Immature natural killer cell (primary cell): ENCODE measurements at regions not wholly inside any gene's neighbourhood (a gene's known extent, or its start where the extent isn't known, plus 50 kb on each side); places are given as distances from the start of the nearest gene placed in this dataset.
"Not testable (repeated sequence)": the region's sequence is repeated elsewhere in the genome, so short reads cannot be mapped to it uniquely, and the experiment has no call there.

ENCODE experiments used
- DNase-seq, 3 donors: peaks; one replicate each; pipeline ENCODE4 v3.0.0; 2022; ENCODE audit warnings: mixed read lengths in 1 of 3
- H3K27ac Mint-ChIP-seq, 6 donors: one replicate each; pipeline ENCODE4 v1.8.0; 2020; ENCODE audit warnings: mixed read lengths in 6 of 6, mild to moderate bottlenecking in 5 of 6, inconsistent platforms in 4 of 6, moderate library complexity in 3 of 6
- H3K27me3 Mint-ChIP-seq, 3 donors: one replicate each; pipeline ENCODE4 v1.8.0; 2020 to 2021; ENCODE audit warnings: low read depth in 3 of 3, mild to moderate bottlenecking in 3 of 3, mixed read lengths in 3 of 3, moderate library complexity in 3 of 3, inconsistent platforms in 1 of 3
- H3K36me3 Mint-ChIP-seq, 3 donors: one replicate each; pipeline ENCODE4 v1.8.0; 2020; ENCODE audit warnings: mixed read lengths in 3 of 3, inconsistent platforms in 2 of 3, mild to moderate bottlenecking in 2 of 3
- H3K4me1 Mint-ChIP-seq, 2 donors: one replicate each; pipeline ENCODE4 v1.8.0; 2020; ENCODE audit warnings: inconsistent platforms in 2 of 2, mild to moderate bottlenecking in 2 of 2, mixed read lengths in 2 of 2, moderate library complexity in 1 of 2
- H3K4me3 Mint-ChIP-seq, 5 donors: one replicate each; pipeline ENCODE4 v1.8.0; 2020; ENCODE audit warnings: mild to moderate bottlenecking in 5 of 5, mixed read lengths in 5 of 5, inconsistent platforms in 3 of 5, moderate library complexity in 3 of 5
- H3K9me3 Mint-ChIP-seq, 6 donors: one replicate each; pipeline ENCODE4 v1.8.0; 2020; ENCODE audit warnings: mild to moderate bottlenecking in 6 of 6, mixed read lengths in 6 of 6, inconsistent platforms in 4 of 6, moderate library complexity in 3 of 6

- peaks cover 0 to 4% (median 2%) of the 10 kb centered on the region in 3 donors for H3K27me3 Mint-ChIP-seq
- no peak overlapping the region for H3K4me3 Mint-ChIP-seq
- DNase-seq, result no peak
- H3K4me1 Mint-ChIP-seq, result no peaks in the 10 kb centered on the region
- peaks cover 8 to 40% (median 22%) of the 10 kb centered on the region in 6 donors for H3K9me3 Mint-ChIP-seq
- no peak overlapping the region for H3K27ac Mint-ChIP-seq
- H3K36me3 Mint-ChIP-seq, result peaks cover 0 to 4% (median 0%) of the 10 kb centered on the region in 3 donors
These were observed 557.3 kb upstream of the SEMA6A start for GRCh38 chr5:117131876-117132275.

GRCh38 chr5:117131048-117131679, 556.5 kb upstream of the SEMA6A start:
- no peak overlapping the region for H3K27ac Mint-ChIP-seq
- DNase-seq, result no peak
- H3K4me1 Mint-ChIP-seq, result no peaks in the 10 kb centered on the region

GRCh38 chr5:117118499-117118898, 543.9 kb upstream of the SEMA6A start:
- no peaks in the 10 kb centered on the region for H3K4me1 Mint-ChIP-seq
- peaks cover 6 to 34% (median 12%) of the 10 kb centered on the region in 6 donors for H3K9me3 Mint-ChIP-seq

More at GRCh38 chr5:117131048-117131679, 556.5 kb upstream of the SEMA6A start:
- H3K27me3 Mint-ChIP-seq, result peaks cover 0 to 4% (median 2%) of the 10 kb centered on the region in 3 donors
- H3K9me3 Mint-ChIP-seq, result peaks cover 8 to 41% (median 19%) of the 10 kb centered on the region in 6 donors
- H3K4me3 Mint-ChIP-seq, result no peak overlapping the region
- peaks cover 0 to 4% (median 0%) of the 10 kb centered on the region in 3 donors for H3K36me3 Mint-ChIP-seq

GRCh38 chr5:117117314-117117713, 542.7 kb upstream of the SEMA6A start:
- not testable (repeated sequence) for DNase-seq

More at GRCh38 chr5:117118499-117118898, 543.9 kb upstream of the SEMA6A start:
- no peaks in the 10 kb centered on the region for H3K36me3 Mint-ChIP-seq
- no peak overlapping the region for H3K27ac Mint-ChIP-seq
- DNase-seq, result no peak
- peaks cover 0 to 3% (median 2%) of the 10 kb centered on the region in 3 donors for H3K27me3 Mint-ChIP-seq
- no peak overlapping the region for H3K4me3 Mint-ChIP-seq

GRCh38 chr5:117110548-117110947, 535.9 kb upstream of the SEMA6A start:
- peaks cover 0 to 2% (median 0%) of the 10 kb centered on the region in 3 donors for H3K27me3 Mint-ChIP-seq
- peaks cover 6 to 22% (median 11%) of the 10 kb centered on the region in 6 donors for H3K9me3 Mint-ChIP-seq
- H3K4me3 Mint-ChIP-seq, result no peak overlapping the region
- no peaks in the 10 kb centered on the region for H3K4me1 Mint-ChIP-seq
- no peak overlapping the region for H3K27ac Mint-ChIP-seq
- H3K36me3 Mint-ChIP-seq, result no peaks in the 10 kb centered on the region
- no peak for DNase-seq

More at GRCh38 chr5:117117314-117117713, 542.7 kb upstream of the SEMA6A start:
- not testable (repeated sequence) for H3K27me3 Mint-ChIP-seq, H3K36me3 Mint-ChIP-seq, H3K4me1 Mint-ChIP-seq, H3K4me3 Mint-ChIP-seq, H3K27ac Mint-ChIP-seq
- H3K9me3 Mint-ChIP-seq, result peaks cover 6 to 31% (median 12%) of the 10 kb centered on the region in 6 donors

GRCh38 chr5:117107859-117108258, 533.2 kb upstream of the SEMA6A start:
- Mint-ChIP-seq H3K36me3 (no peaks in the 10 kb centered on the region), H3K27me3 (peaks cover 0 to 1% (median 0%) of the 10 kb centered on the region in 3 donors)

GRCh38 chr5:117103703-117104102, 529.1 kb upstream of the SEMA6A start:
- no peak for DNase-seq
- Mint-ChIP-seq H3K9me3 (peaks cover 0 to 14% (median 6%) of the 10 kb centered on the region in 6 donors), H3K4me1 (no peaks in the 10 kb centered on the region), H3K27ac (no peak overlapping the region), H3K36me3 (no peaks in the 10 kb centered on the region), H3K4me3 (no peak overlapping the region), H3K27me3 (peaks cover 0 to 1% (median 0%) of the 10 kb centered on the region in 3 donors)

More at GRCh38 chr5:117107859-117108258, 533.2 kb upstream of the SEMA6A start:
- no peak overlapping the region for H3K4me3 Mint-ChIP-seq
- H3K27ac Mint-ChIP-seq, result no peak overlapping the region
- peaks cover 3 to 25% (median 7%) of the 10 kb centered on the region in 6 donors for H3K9me3 Mint-ChIP-seq
- no peaks in the 10 kb centered on the region for H3K4me1 Mint-ChIP-seq
- DNase-seq, result no peak

GRCh38 chr5:117102591-117102990, 528.0 kb upstream of the SEMA6A start:
- Mint-ChIP-seq H3K9me3 (peaks cover 0 to 13% (median 6%) of the 10 kb centered on the region in 6 donors), H3K36me3 (no peaks in the 10 kb centered on the region), H3K27ac (no peak overlapping the region), H3K4me3 (no peak overlapping the region), H3K27me3 (peaks cover 0 to 1% (median 0%) of the 10 kb centered on the region in 3 donors), H3K4me1 (no peaks in the 10 kb centered on the region)
- DNase-seq, result no peak

- H3K36me3 Mint-ChIP-seq, result no peaks in the 10 kb centered on the region
- no peak overlapping the region for H3K27ac Mint-ChIP-seq
- H3K4me1 Mint-ChIP-seq, result no peaks in the 10 kb centered on the region
- peaks cover 0 to 1% (median 0%) of the 10 kb centered on the region in 3 donors for H3K27me3 Mint-ChIP-seq
- no peak overlapping the region for H3K4me3 Mint-ChIP-seq
- H3K9me3 Mint-ChIP-seq, result peaks cover 0 to 19% (median 6%) of the 10 kb centered on the region in 6 donors
- no peak for DNase-seq
These were observed 525.6 kb upstream of the SEMA6A start for GRCh38 chr5:117100176-117100575.

GRCh38 chr5:117098094-117098493, 523.5 kb upstream of the SEMA6A start:
- Mint-ChIP-seq H3K27ac (no peak overlapping the region), H3K4me3 (no peak overlapping the region), H3K27me3 (no peaks in the 10 kb centered on the region)

GRCh38 chr5:117095346-117096332, 521.0 kb upstream of the SEMA6A start:
- Mint-ChIP-seq H3K4me3 (no peak overlapping the region), H3K27ac (no peak overlapping the region), H3K36me3 (peaks cover 0 to 4% (median 0%) of the 10 kb centered on the region in 3 donors), H3K4me1 (no peaks in the 10 kb centered on the region), H3K27me3 (no peaks in the 10 kb centered on the region), H3K9me3 (peaks cover 0 to 20% (median 8%) of the 10 kb centered on the region in 6 donors)
- no peak for DNase-seq

More at GRCh38 chr5:117098094-117098493, 523.5 kb upstream of the SEMA6A start:
- no peak for DNase-seq
- Mint-ChIP-seq H3K4me1 (no peaks in the 10 kb centered on the region), H3K36me3 (peaks cover 0 to 4% (median 0%) of the 10 kb centered on the region in 3 donors), H3K9me3 (peaks cover 0 to 22% (median 11%) of the 10 kb centered on the region in 6 donors)

GRCh38 chr5:117094114-117094815, 519.6 kb upstream of the SEMA6A start:
- DNase-seq, result no peak
- no peak overlapping the region for H3K4me3 Mint-ChIP-seq
- peaks cover 0 to 4% (median 0%) of the 10 kb centered on the region in 3 donors for H3K36me3 Mint-ChIP-seq

GRCh38 chr5:117093653-117094052, 519.0 kb upstream of the SEMA6A start:
- no peak overlapping the region for H3K4me3 Mint-ChIP-seq
- no peaks in the 10 kb centered on the region for H3K4me1 Mint-ChIP-seq
- no peaks in the 10 kb centered on the region for H3K27me3 Mint-ChIP-seq
- no peak overlapping the region for H3K27ac Mint-ChIP-seq
- peaks cover 0 to 20% (median 8%) of the 10 kb centered on the region in 6 donors for H3K9me3 Mint-ChIP-seq
- peaks cover 0 to 4% (median 0%) of the 10 kb centered on the region in 3 donors for H3K36me3 Mint-ChIP-seq
- DNase-seq, result no peak

More at GRCh38 chr5:117094114-117094815, 519.6 kb upstream of the SEMA6A start:
- Mint-ChIP-seq H3K27ac (no peak overlapping the region), H3K27me3 (no peaks in the 10 kb centered on the region), H3K4me1 (no peaks in the 10 kb centered on the region), H3K9me3 (peaks cover 0 to 20% (median 8%) of the 10 kb centered on the region in 6 donors)
